H9 (cell line): ENCODE measurements at regions not wholly inside any gene's neighbourhood (a gene's known extent, or its start where the extent isn't known, plus 50 kb on each side); places are given as distances from the start of the nearest gene placed in this dataset.

Experiments
- DNase-seq: peaks from one replicate; pipeline ENCODE4 v3.0.0-alpha.2; 2017
- H2AFZ ChIP-seq: one replicate; pipeline ENCODE4 v1.6.1; 2013; ENCODE audit warnings: mild to moderate bottlenecking, low read length, control low read depth, moderate library complexity
- H2AK5ac ChIP-seq: 2 replicates; pipeline ENCODE4 v1.6.1; 2013; ENCODE audit warnings: low read length, control low read depth, mixed read lengths; ENCODE audit not compliant: insufficient read length
- H2BK120ac ChIP-seq: one replicate; pipeline ENCODE4 v1.6.1; 2013; ENCODE audit warnings: low read depth, mild to moderate bottlenecking, low read length, control low read depth, inconsistent platforms; ENCODE audit not compliant: poor library complexity, severe bottlenecking
- H2BK12ac ChIP-seq: 2 replicates; pipeline ENCODE4 v1.6.1; 2013; ENCODE audit warnings: low read length, control low read depth, mixed read lengths, low read depth; ENCODE audit not compliant: insufficient read length
- H2BK15ac ChIP-seq: 2 replicates; pipeline ENCODE4 v1.6.1; 2013; ENCODE audit warnings: low read depth, low read length, control low read depth
- H2BK20ac ChIP-seq: one replicate; pipeline ENCODE4 v1.6.1; 2013; ENCODE audit warnings: low read depth, mild to moderate bottlenecking, low read length, control low read depth, inconsistent platforms; ENCODE audit not compliant: poor library complexity, severe bottlenecking
- H2BK5ac ChIP-seq: 2 replicates; pipeline ENCODE4 v1.6.1; 2013; ENCODE audit warnings: low read length, control low read depth, mixed read lengths; ENCODE audit not compliant: insufficient read length
- H3K14ac ChIP-seq: 2 replicates; pipeline ENCODE4 v1.6.1; 2013; ENCODE audit warnings: low read length, control low read depth; ENCODE audit not compliant: insufficient read depth
- H3K18ac ChIP-seq: 2 replicates; pipeline ENCODE4 v1.6.1; 2013; ENCODE audit warnings: low read depth, mild to moderate bottlenecking, mixed read lengths, low read length, control low read depth; ENCODE audit not compliant: insufficient read length
- H3K23ac ChIP-seq: 2 replicates; pipeline ENCODE4 v1.6.1; 2013; ENCODE audit warnings: low read length, control low read depth, mixed read lengths, low read depth; ENCODE audit not compliant: insufficient read length
- H3K23me2 ChIP-seq: 2 replicates; pipeline ENCODE4 v1.6.1; 2013; ENCODE audit warnings: low read depth, mild to moderate bottlenecking, mixed read lengths, low read length, control low read depth; ENCODE audit not compliant: insufficient read length, poor library complexity, severe bottlenecking
- H3K27ac ChIP-seq: 2 replicates; pipeline ENCODE4 v1.5.1; 2013; ENCODE audit warnings: low read length, control low read depth, mixed read lengths, low read depth; ENCODE audit not compliant: insufficient read length
- H3K27me3 ChIP-seq: 2 replicates; pipeline ENCODE4 v1.6.1; 2013; ENCODE audit warnings: low read length, control low read depth, inconsistent platforms; ENCODE audit not compliant: insufficient read depth
- H3K4ac ChIP-seq: 2 replicates; pipeline ENCODE4 v1.6.1; 2013; ENCODE audit warnings: low read depth, mild to moderate bottlenecking, control low read depth, inconsistent platforms, low read length, moderate library complexity
- H3K4me1 ChIP-seq: 2 replicates; pipeline ENCODE4 v1.6.1; 2013; ENCODE audit warnings: low read length, control low read depth, inconsistent platforms; ENCODE audit not compliant: insufficient read depth
- H3K4me2 ChIP-seq: 2 replicates; pipeline ENCODE4 v1.6.1; 2013; ENCODE audit warnings: low read length, control low read depth, mixed read lengths; ENCODE audit not compliant: insufficient read length, insufficient read depth
- H3K56ac ChIP-seq: 2 replicates; pipeline ENCODE4 v1.6.1; 2013; ENCODE audit warnings: low read depth, mild to moderate bottlenecking, mixed read lengths, low read length, control low read depth; ENCODE audit not compliant: insufficient read length
- H3K79me1 ChIP-seq: 2 replicates; pipeline ENCODE4 v1.6.1; 2013; ENCODE audit warnings: low read depth, mild to moderate bottlenecking, moderate library complexity, low read length, control low read depth, inconsistent platforms; ENCODE audit not compliant: insufficient read depth, poor library complexity, severe bottlenecking
- H3K79me2 ChIP-seq: 2 replicates; pipeline ENCODE4 v1.6.1; 2013; ENCODE audit warnings: low read length, control low read depth, inconsistent platforms; ENCODE audit not compliant: insufficient read depth
- H3K9ac ChIP-seq: 2 replicates; pipeline ENCODE4 v1.6.1; 2013; ENCODE audit warnings: low read length, control low read depth, mixed read lengths; ENCODE audit not compliant: insufficient read length; ENCODE audit errors: extremely low read depth
- H3K9me3 ChIP-seq: one replicate; pipeline ENCODE4 v1.6.1; 2013; ENCODE audit warnings: low read depth, low read length, inconsistent platforms; ENCODE audit not compliant: control insufficient read depth
- H3T11ph ChIP-seq: one replicate; pipeline ENCODE4 v1.6.1; 2013; ENCODE audit warnings: mild to moderate bottlenecking, low read length, control low read depth, inconsistent platforms
- H4K20me1 ChIP-seq: one replicate; pipeline ENCODE4 v1.6.1; 2013; ENCODE audit not compliant: control insufficient read depth, insufficient read length, insufficient read depth
- H4K5ac ChIP-seq: 2 replicates; pipeline ENCODE4 v1.6.1; 2013; ENCODE audit warnings: low read depth, mild to moderate bottlenecking, mixed read lengths, low read length, control low read depth; ENCODE audit not compliant: insufficient read length
- H4K8ac ChIP-seq: replicated peaks from 2 replicates; pipeline ENCODE4 v1.6.1; 2013; ENCODE audit warnings: low read length, control low read depth, mixed read lengths, low read depth; ENCODE audit not compliant: insufficient read length
- H4K91ac ChIP-seq: 2 replicates; pipeline ENCODE4 v1.6.1; 2013; ENCODE audit warnings: low read depth, mild to moderate bottlenecking, moderate library complexity, mixed read lengths, low read length, control low read depth; ENCODE audit not compliant: insufficient read length
- H3K27ac Mint-ChIP-seq, 3 experiments: 2 replicates in 2 of 3; 3 replicates in 1 of 3; pipeline ENCODE4 v1.8.0; 2020 to 2021; ENCODE audit warnings: mixed read lengths in 3 of 3, mild to moderate bottlenecking in 1 of 3, moderate library complexity in 1 of 3
- H3K27me3 Mint-ChIP-seq: 2 replicates; pipeline ENCODE4 v1.8.0; 2021; ENCODE audit warnings: low read depth, mild to moderate bottlenecking, moderate library complexity, mixed read lengths
- H3K36me3 Mint-ChIP-seq, 3 experiments: 2 replicates in 2 of 3; 3 replicates in 1 of 3; pipeline ENCODE4 v1.8.0; 2020 to 2021; ENCODE audit warnings: low read depth in 3 of 3, mixed read lengths in 3 of 3; ENCODE audit not compliant: insufficient read depth in 1 of 3
- H3K4me1 Mint-ChIP-seq, 2 experiments: 2 replicates each; pipeline ENCODE4 v1.8.0; 2020; ENCODE audit warnings: mixed read lengths in 2 of 2
- H3K4me3 Mint-ChIP-seq, 2 experiments: 2 replicates in 1 of 2; 3 replicates in 1 of 2; pipeline ENCODE4 v1.8.0; 2020 to 2021; ENCODE audit warnings: mild to moderate bottlenecking in 2 of 2, mixed read lengths in 2 of 2, moderate library complexity in 1 of 2
- H3K9me3 Mint-ChIP-seq, 2 experiments: 2 replicates in 1 of 2; 3 replicates in 1 of 2; pipeline ENCODE4 v1.8.0; 2020; ENCODE audit warnings: mild to moderate bottlenecking in 2 of 2, mixed read lengths in 2 of 2, moderate library complexity in 1 of 2
- CTCF ChIP-seq: fragments of 200-600 bp; sonication (generic); conservative IDR thresholded peaks from 3 replicates; pipeline ENCODE4 v1.8.0; 2021; ENCODE audit warnings: antibody characterized with exemption, mild to moderate bottlenecking
- WGBS: extraction: QIAGEN DNeasy Blood & Tissue Kit; methylation state at CpG from one replicate; pipeline ENCODE4 v1.1.7; 2013; ENCODE audit warnings: missing lambda C conversion rate, low lambda C conversion rate, mixed read lengths; ENCODE audit not compliant: insufficient read length; ENCODE audit errors: extremely low coverage; 5-methylcytosine and 5-hydroxymethylcytosine counted together

GRCh38 chr21:18493422-18493821 is 89.8 kb upstream of the TMPRSS15 start:
- no peak overlapping the region for H3K9ac ChIP-seq
- H2BK15ac ChIP-seq, result no peak overlapping the region
- no peak overlapping the region for H2BK20ac ChIP-seq
- Mint-ChIP-seq H3K27ac (peak overlapping the region in 1 of 3 experiments; percentile 9; a peak in 1 of 7 replicates), H3K27me3 (no peaks in the 10 kb centered on the region), H3K4me3 (no peak overlapping the region), H3K9me3 (no peaks in the 10 kb centered on the region), H3K36me3 (no peaks in the 10 kb centered on the region), H3K4me1 (peaks cover 9 to 22% of the 10 kb centered on the region in 2 experiments)
- TF ChIP-seq CTCF, result no peak
- H4K8ac ChIP-seq, result no peak overlapping the region
- H3K4ac ChIP-seq, result no peak overlapping the region
- no peak overlapping the region for H3K56ac ChIP-seq
- no peak overlapping the region for H3T11ph ChIP-seq
- H3K23ac ChIP-seq, result no peak overlapping the region
- H3K79me2 ChIP-seq, result no peaks in the 10 kb centered on the region
- H2AK5ac ChIP-seq, result no peak overlapping the region
- H3K18ac ChIP-seq, result no peak overlapping the region
- no peaks in the 10 kb centered on the region for H3K79me1 ChIP-seq
- H4K91ac ChIP-seq, result no peak overlapping the region
- no peak for DNase-seq
- no peak overlapping the region for H2BK120ac ChIP-seq
- H2BK5ac ChIP-seq, result no peak overlapping the region
- no CpG with 5 or more reads among the region's 8 CpGs for WGBS
- H3K14ac ChIP-seq, result no peak overlapping the region
- H3K4me1 ChIP-seq, result no peaks in the 10 kb centered on the region
- H4K5ac ChIP-seq, result no peak overlapping the region
- no peak overlapping the region for H2AFZ ChIP-seq
- H3K23me2 ChIP-seq, result no peaks in the 10 kb centered on the region
- H4K20me1 ChIP-seq, result no peaks in the 10 kb centered on the region
- H3K27ac ChIP-seq, result no peak overlapping the region
- no peak overlapping the region for H3K4me2 ChIP-seq
- no peak overlapping the region for H2BK12ac ChIP-seq
- H3K27me3 ChIP-seq, result no peaks in the 10 kb centered on the region
- no peaks in the 10 kb centered on the region for H3K9me3 ChIP-seq
